Stromal cell of bone marrow (primary cell): ENCODE measurements at regions not wholly inside any gene's neighbourhood (a gene's known extent, or its start where the extent isn't known, plus 50 kb on each side); places are given as distances from the start of the nearest gene placed in this dataset.

Experiments
- DNase-seq: peaks from one replicate; pipeline ENCODE4 v3.0.0-alpha.2; 2012; ENCODE audit warnings: low read depth

DNA sequence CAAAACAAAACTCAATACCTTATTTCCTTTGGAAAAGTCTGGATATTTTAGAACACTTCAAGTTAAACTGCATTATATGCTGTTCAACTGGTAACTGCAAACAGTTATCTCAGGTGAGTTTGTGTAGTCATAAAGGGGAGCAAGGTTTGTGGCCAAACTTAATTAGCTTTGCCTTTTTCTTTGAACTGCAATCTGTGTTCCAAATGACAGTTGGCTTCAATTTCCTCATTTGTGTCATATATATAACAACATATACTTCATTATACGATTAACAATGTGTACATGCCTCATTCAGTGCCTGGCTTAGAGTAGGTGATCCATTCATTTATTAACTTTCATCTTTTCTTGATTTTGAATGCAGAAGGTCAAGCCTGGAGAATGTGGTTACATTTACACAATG, 55.8 kb downstream of the KCNE4 start:
- DNase-seq: no peak

- no peak for DNase-seq
Measured at GRCh38 chr2:223108351-223109050, 56.5 kb downstream of the KCNE4 start.

GRCh38 chr2:223109341-223109740, 57.4 kb downstream of the KCNE4 start:
- no peak for DNase-seq

- no peak for DNase-seq
Measured at GRCh38 chr2:223113161-223113560, 61.2 kb downstream of the KCNE4 start.

GRCh38 chr2:223114170-223114569, 62.2 kb downstream of the KCNE4 start:
- no peak for DNase-seq

- DNase-seq: no peak
Measured at GRCh38 chr2:223114917-223115316, 62.9 kb downstream of the KCNE4 start.

DNA sequence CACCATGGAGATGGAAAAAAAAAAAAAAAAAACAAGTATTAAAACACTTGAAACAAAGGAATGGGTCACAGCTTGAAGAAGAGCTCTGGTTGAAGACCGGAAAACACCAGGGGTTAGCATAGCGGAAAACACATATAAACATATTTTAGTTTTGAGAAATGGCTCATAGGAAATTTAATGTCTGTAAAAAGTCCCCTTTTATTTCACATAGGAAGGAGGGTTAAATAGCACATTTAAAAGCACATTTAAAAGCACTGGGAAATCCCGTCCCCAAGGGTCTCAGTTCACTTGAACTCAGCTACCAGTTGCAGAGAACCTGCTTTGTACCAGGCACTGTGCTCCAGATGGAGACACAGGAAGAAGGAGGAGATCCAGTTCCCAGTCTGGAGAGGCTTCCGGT, 65.5 kb downstream of the KCNE4 start:
- DNase-seq: no peak

- no peak for DNase-seq
Measured at GRCh38 chr2:223121283-223121682, 69.3 kb downstream of the KCNE4 start.

DNA sequence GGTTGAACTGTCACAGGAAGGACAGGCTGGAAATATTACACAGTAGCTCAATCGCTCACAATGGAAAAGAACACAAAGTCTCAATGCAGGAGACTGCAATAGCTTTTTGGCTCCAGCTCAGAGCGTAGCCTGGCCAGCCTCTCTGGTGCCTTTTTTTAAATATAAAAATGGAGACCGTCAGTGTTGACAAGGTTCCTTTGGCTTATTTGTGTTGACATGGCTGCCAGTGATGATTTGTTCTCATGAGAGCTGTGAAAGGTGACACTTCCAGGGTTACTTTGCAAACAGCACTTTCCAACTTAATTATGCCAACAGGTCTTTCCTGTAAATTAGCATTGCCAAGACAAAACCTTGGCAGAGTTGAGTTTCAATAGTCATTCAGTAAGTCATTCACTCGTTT, 70.8 kb downstream of the KCNE4 start:
- no peak for DNase-seq

- no peak for DNase-seq
Measured at GRCh38 chr2:223123855-223124610, 72.0 kb downstream of the KCNE4 start.

GRCh38 chr2:223141606-223142005, 89.6 kb downstream of the KCNE4 start:
- no peak for DNase-seq

DNA sequence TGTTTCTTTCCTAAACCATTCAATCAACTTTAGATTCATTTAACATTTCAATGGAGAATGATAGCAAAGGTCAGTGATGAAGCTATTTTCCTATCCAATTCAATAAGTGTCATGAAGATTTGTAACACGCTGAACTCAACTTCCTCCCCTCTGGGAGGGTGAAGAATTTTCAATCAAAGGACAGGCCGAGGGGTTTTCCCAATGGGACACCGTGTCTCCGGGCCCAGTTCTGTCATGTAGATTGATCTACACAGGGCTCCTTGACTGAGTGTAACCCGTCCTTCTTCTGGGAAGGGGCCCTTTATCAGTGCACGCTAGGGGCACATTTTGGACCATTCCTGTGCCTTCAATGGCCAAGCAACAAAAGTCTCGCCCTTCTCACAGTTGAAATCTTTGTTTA, 90.1 kb downstream of the KCNE4 start:
- no peak for DNase-seq

DNA sequence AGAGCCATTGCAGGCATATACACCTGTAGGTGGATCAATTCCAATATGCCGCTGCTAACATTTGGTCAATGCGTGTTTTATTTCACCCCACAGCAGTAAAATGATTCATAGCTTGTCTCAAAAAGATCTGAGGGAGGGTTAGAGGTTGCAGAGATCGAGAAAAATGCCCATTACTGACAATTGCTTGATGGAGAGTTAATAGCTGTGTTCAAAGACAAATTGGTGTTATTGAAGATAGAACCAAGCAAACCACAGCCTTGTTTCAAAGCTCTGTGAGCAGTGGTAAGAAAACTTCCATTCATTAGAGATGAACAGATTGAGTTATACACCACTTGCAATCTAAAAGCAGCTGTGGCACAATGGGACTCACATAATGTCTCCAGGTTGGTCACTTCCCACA, 95.4 kb downstream of the KCNE4 start:
- DNase-seq: no peak

DNA sequence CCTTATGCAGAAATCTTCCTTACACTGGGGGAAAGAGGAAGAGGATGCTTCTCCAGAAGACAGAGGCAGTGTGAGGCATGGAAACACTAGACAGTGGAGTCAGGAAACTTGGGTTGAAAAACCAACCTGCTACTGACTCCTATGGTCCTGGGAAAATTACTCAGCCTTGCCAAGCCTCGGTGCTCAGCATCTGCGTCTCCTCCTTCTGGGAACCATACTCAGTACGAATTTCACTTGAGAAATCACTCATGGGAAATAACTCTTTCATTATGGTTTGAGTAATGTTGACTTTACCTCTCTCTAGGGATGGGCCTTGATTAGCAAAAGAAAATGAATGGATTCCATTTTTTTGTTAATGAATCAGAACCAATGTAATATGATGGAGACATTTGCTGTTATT, 96.5 kb downstream of the KCNE4 start:
- peak; percentile 33 for DNase-seq

GRCh38 chr2:223155956-223156355, 104.0 kb downstream of the KCNE4 start:
- no peak for DNase-seq

GRCh38 chr2:223161873-223162458, 110.0 kb downstream of the KCNE4 start:
- no peak for DNase-seq

- no peak for DNase-seq
Measured at GRCh38 chr2:223165423-223166214, 113.6 kb downstream of the KCNE4 start.

- DNase-seq: no peak
Measured at GRCh38 chr2:223166215-223166493, 114.2 kb downstream of the KCNE4 start.

GRCh38 chr2:223166983-223167650, 115.1 kb downstream of the KCNE4 start:
- DNase-seq: no peak

DNA sequence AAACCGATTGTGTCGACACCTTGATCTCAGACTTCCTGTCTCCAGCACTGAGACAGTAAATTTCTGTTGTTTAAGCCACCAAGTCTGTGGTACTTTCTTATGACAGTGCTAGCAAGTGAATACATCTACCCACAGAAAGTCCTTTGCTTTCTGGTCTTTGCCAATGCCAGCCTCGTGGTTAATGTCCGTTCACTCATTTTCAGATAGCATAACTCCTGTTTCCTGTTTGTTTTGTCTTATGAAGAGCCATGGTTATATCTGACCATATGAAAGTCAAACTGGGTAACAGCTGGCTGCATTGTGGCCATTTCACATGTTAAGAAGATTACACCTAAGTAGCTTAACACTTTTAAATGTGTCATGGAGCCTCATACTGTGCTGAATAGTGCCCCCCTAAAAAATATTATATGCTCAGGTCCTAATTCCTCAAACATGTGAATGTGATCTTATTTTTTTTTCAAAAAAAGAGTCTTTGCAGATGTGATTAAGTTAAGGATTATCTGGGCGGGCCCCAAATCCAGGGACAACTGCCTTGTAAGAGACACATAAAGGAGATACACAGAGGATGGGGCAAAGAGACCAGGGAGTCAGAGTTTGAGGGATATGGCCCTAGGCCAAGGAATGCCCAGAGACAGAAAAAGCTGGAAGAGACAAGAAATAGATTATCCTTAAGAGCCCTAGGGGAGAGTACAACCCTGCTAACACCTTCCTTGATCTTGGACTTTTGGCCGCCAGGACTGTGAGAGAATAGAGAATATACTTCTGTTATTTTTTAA, 118.0 kb downstream of the KCNE4 start:
- no peak for DNase-seq

- no peak for DNase-seq
Measured at GRCh38 chr2:223176970-223177369, 125.0 kb downstream of the KCNE4 start.
